Activated CD8-positive, alpha-beta memory T cell treated with anti-CD3 and anti-CD28 coated beads for 4 hours (primary cell): ENCODE measurements at regions not wholly inside any gene's neighbourhood (a gene's known extent, or its start where the extent isn't known, plus 50 kb on each side); places are given as distances from the start of the nearest gene placed in this dataset.
"Not testable (repeated sequence)": the region's sequence is repeated elsewhere in the genome, so short reads cannot be mapped to it uniquely, and the experiment has no call there.

Experiments
- DNase-seq, 2 donors: peaks; one replicate each; pipeline ENCODE4 v3.0.0-alpha.2; 2020; ENCODE audit warnings: low read depth in 2 of 2

- no peak for DNase-seq
Measured at GRCh38 chr5:158519433-158520021, 580.2 kb downstream of the EBF1 start.

- DNase-seq, result no peak
Measured at GRCh38 chr5:158516521-158516920, 583.2 kb downstream of the EBF1 start.

- no peak for DNase-seq
Measured at GRCh38 chr5:158514986-158515359, 584.7 kb downstream of the EBF1 start.

- DNase-seq, result no peak
Measured at GRCh38 chr5:158514319-158514985, 585.3 kb downstream of the EBF1 start.

- DNase-seq, result no peak
Measured at GRCh38 chr5:158513490-158514318, 586.0 kb downstream of the EBF1 start.

GRCh38 chr5:158511454-158511853 is 588.3 kb downstream of the EBF1 start:
- no peak for DNase-seq

- no peak for DNase-seq
Measured at GRCh38 chr5:158510479-158510878, 589.2 kb downstream of the EBF1 start.

GRCh38 chr5:158506648-158507047 is 593.1 kb downstream of the EBF1 start:
- no peak for DNase-seq

- no peak for DNase-seq
Measured at GRCh38 chr5:158502686-158503085, 597.0 kb downstream of the EBF1 start.

- DNase-seq, result no peak
Measured at GRCh38 chr5:158499892-158500418, 599.8 kb downstream of the EBF1 start.

GRCh38 chr5:158499075-158499891 is 600.4 kb downstream of the EBF1 start:
- DNase-seq, result no peak

GRCh38 chr5:158496624-158497023 is 603.1 kb downstream of the EBF1 start:
- no peak for DNase-seq

GRCh38 chr5:158494541-158494940 is 605.2 kb downstream of the EBF1 start:
- no peak for DNase-seq

- not testable (repeated sequence) for DNase-seq
Measured at GRCh38 chr5:158494044-158494443, 605.7 kb downstream of the EBF1 start.

- DNase-seq, result no peak
Measured at GRCh38 chr5:158492841-158493242, 606.9 kb downstream of the EBF1 start.

GRCh38 chr5:158492136-158492535 is 607.6 kb downstream of the EBF1 start:
- no peak for DNase-seq

GRCh38 chr5:158487664-158488063 is 612.1 kb downstream of the EBF1 start:
- DNase-seq, result no peak

- no peak for DNase-seq
Measured at GRCh38 chr5:158487156-158487555, 612.6 kb downstream of the EBF1 start.

- DNase-seq, result no peak
Measured at GRCh38 chr5:158486566-158486965, 613.1 kb downstream of the EBF1 start.

GRCh38 chr5:158485604-158486081 is 614.1 kb downstream of the EBF1 start:
- DNase-seq, result no peak

- no peak for DNase-seq
Measured at GRCh38 chr5:158485047-158485446, 614.7 kb downstream of the EBF1 start.

GRCh38 chr5:158484150-158484549 is 615.6 kb downstream of the EBF1 start:
- DNase-seq, result no peak
